ENCODE measurements at regions not wholly inside any gene's neighbourhood (a gene's known extent, or its start where the extent isn't known, plus 50 kb on each side); places are given as distances from the start of the nearest gene placed in this dataset.

GRCh38 chr9:99637641-99638040 lies 184.0 kb upstream of the NR4A3 start:
- Histone ChIP-seq H4K20me1 (ENCODE audit: insufficient read depth, low read length) (no peaks in the 10 kb centered on the region), H3K79me2 (ENCODE audit: insufficient read depth, low read depth, low read length) (no peaks in the 10 kb centered on the region), H3K9me3 (ENCODE audit: low read length) (peaks cover 5% of the 10 kb centered on the region; the same call in 1 of the 2 replicates), H3K4me1 (ENCODE audit: insufficient read depth, low read length, poor library complexity, severe bottlenecking) (peaks cover 12% of the 10 kb centered on the region), H3K27ac (ENCODE audit: low read depth, low read length, poor library complexity, severe bottlenecking) (no peak overlapping the region), H3K9me2 (ENCODE audit: insufficient read depth, low read length) (no peaks in the 10 kb centered on the region), H3K4me2 (ENCODE audit: low read length) (no peak overlapping the region), H3K36me3 (ENCODE audit: insufficient read depth, low read length) (no peaks in the 10 kb centered on the region), H3K4me3 (ENCODE audit: low read depth, low read length, poor library complexity, severe bottlenecking) (no peak overlapping the region), H2AFZ (ENCODE audit: low read length) (no peak overlapping the region)
- TF ChIP-seq CTCF (conservative IDR thresholded peaks at IDR 0.05; ENCODE audit: low read length), result no peak
- TF ChIP-seq EZH2phosphoT487 (IDR thresholded peaks at IDR 0.05; ENCODE audit: borderline replicate concordance, low read depth, low read length), result no peak
- DNase-seq (ENCODE audit: low spot score), result no peak
- no TSS peak for BruUV-seq (replicated peaks)
- intact Hi-C loops (cut with micrococcal nuclease; ENCODE audit: unreplicated experiment), result no loop called here
- ChIA-PET POLR2A (no interaction called here), CTCF (ENCODE audit: unreplicated experiment) (no interaction called here)

GRCh38 chr9:99638971-99639370 lies 182.7 kb upstream of the NR4A3 start:
- intact Hi-C loops (cut with micrococcal nuclease; ENCODE audit: unreplicated experiment), result no loop called here
- no peaks in the 10 kb centered on the region for H4K20me1 ChIP-seq (ENCODE audit: insufficient read depth, low read length)
- H3K9me3 ChIP-seq (ENCODE audit: low read length), result peaks cover 5% of the 10 kb centered on the region; the same call in 1 of the 2 replicates
- no TSS peak for BruUV-seq (replicated peaks)
- CTCF ChIA-PET (ENCODE audit: unreplicated experiment), result no interaction called here
- H3K27ac ChIP-seq (ENCODE audit: low read depth, low read length, poor library complexity, severe bottlenecking), result no peak overlapping the region
- no peak overlapping the region for H3K4me2 ChIP-seq (ENCODE audit: low read length)
- no peak for TF ChIP-seq EZH2phosphoT487 (IDR thresholded peaks at IDR 0.05; ENCODE audit: borderline replicate concordance, low read depth, low read length)
- no peak for TF ChIP-seq CTCF (conservative IDR thresholded peaks at IDR 0.05; ENCODE audit: low read length)
- H3K4me1 ChIP-seq (ENCODE audit: insufficient read depth, low read length, poor library complexity, severe bottlenecking), result no peaks in the 10 kb centered on the region
- POLR2A ChIA-PET, result no interaction called here
- DNase-seq (ENCODE audit: low spot score), result no peak
- no peaks in the 10 kb centered on the region for H3K79me2 ChIP-seq (ENCODE audit: insufficient read depth, low read depth, low read length)
- no peak overlapping the region for H2AFZ ChIP-seq (ENCODE audit: low read length)
- H3K36me3 ChIP-seq (ENCODE audit: insufficient read depth, low read length), result no peaks in the 10 kb centered on the region
- H3K4me3 ChIP-seq (ENCODE audit: low read depth, low read length, poor library complexity, severe bottlenecking), result no peak overlapping the region
- H3K9me2 ChIP-seq (ENCODE audit: insufficient read depth, low read length), result no peaks in the 10 kb centered on the region

- H3K9me2 ChIP-seq (ENCODE audit: insufficient read depth, low read length), result no peaks in the 10 kb centered on the region
- no TSS peak for BruUV-seq (replicated peaks)
These were observed 174.1 kb upstream of the NR4A3 start for GRCh38 chr9:99647604-99648003.

More at GRCh38 chr9:99647604-99648003, 174.1 kb upstream of the NR4A3 start:
- no peaks in the 10 kb centered on the region for H3K79me2 ChIP-seq (ENCODE audit: insufficient read depth, low read depth, low read length)
- intact Hi-C loops (cut with micrococcal nuclease; ENCODE audit: unreplicated experiment), result no loop called here
- H3K4me3 ChIP-seq (ENCODE audit: low read depth, low read length, poor library complexity, severe bottlenecking), result no peak overlapping the region
- H3K27ac ChIP-seq (ENCODE audit: low read depth, low read length, poor library complexity, severe bottlenecking), result no peak overlapping the region
- H3K4me1 ChIP-seq (ENCODE audit: insufficient read depth, low read length, poor library complexity, severe bottlenecking), result no peaks in the 10 kb centered on the region
- no peak overlapping the region for H3K4me2 ChIP-seq (ENCODE audit: low read length)
- H3K36me3 ChIP-seq (ENCODE audit: insufficient read depth, low read length), result no peaks in the 10 kb centered on the region
- no peak for DNase-seq (ENCODE audit: low spot score)
- TF ChIP-seq EZH2phosphoT487 (IDR thresholded peaks at IDR 0.05; ENCODE audit: borderline replicate concordance, low read depth, low read length) (no peak), CTCF (conservative IDR thresholded peaks at IDR 0.05; ENCODE audit: low read length) (no peak)
- ChIA-PET POLR2A (interaction anchor here (0.6 kb wide), 1 partner anchor 143 kb away, joined by 4 read pairs; no protein-coding TSS in a partner anchor), CTCF (ENCODE audit: unreplicated experiment) (no interaction called here)
- no peak overlapping the region for H2AFZ ChIP-seq (ENCODE audit: low read length)
- H4K20me1 ChIP-seq (ENCODE audit: insufficient read depth, low read length), result no peaks in the 10 kb centered on the region
- no peaks in the 10 kb centered on the region for H3K9me3 ChIP-seq (ENCODE audit: low read length)
